GM18519 (cell line): ENCODE measurements at regions not wholly inside any gene's neighbourhood (a gene's known extent, or its start where the extent isn't known, plus 50 kb on each side); places are given as distances from the start of the nearest gene placed in this dataset.

Source experiments
- ATAC-seq: cut with Tn5 transposase; IDR thresholded peaks from one replicate; pipeline ENCODE4 v1.9.1; 2021; ENCODE audit warnings: mild to moderate bottlenecking, moderate library complexity; ENCODE audit not compliant: unreplicated experiment, low FRiP score

- no peak for ATAC-seq
These were observed 67.5 kb upstream of the TES start for GRCh38 chr7:116142850-116143249.

- peak; percentile 82 for ATAC-seq
These were observed 65.0 kb upstream of the TES start for GRCh38 chr7:116145245-116145852.

GRCh38 chr7:116148108-116148507 lies 62.2 kb upstream of the TES start:
- no peak for ATAC-seq

GRCh38 chr7:116148626-116149025 lies 61.7 kb upstream of the TES start:
- ATAC-seq, result no peak

GRCh38 chr7:116150588-116150987 lies 59.8 kb upstream of the TES start:
- peak; percentile 99 for ATAC-seq

- no peak for ATAC-seq
These were observed 58.1 kb upstream of the TES start for GRCh38 chr7:116152276-116152675.

GRCh38 chr7:116153050-116153449 lies 57.3 kb upstream of the TES start:
- ATAC-seq, result no peak

GRCh38 chr7:116159711-116160110 lies 50.6 kb upstream of the TES start:
- ATAC-seq, result peak; percentile 35
